GM21447 (cell line): ENCODE measurements at regions not wholly inside any gene's neighbourhood (a gene's known extent, or its start where the extent isn't known, plus 50 kb on each side); places are given as distances from the start of the nearest gene placed in this dataset.
"Not testable (repeated sequence)": the region's sequence is repeated elsewhere in the genome, so short reads cannot be mapped to it uniquely, and the experiment has no call there.

Experiments used
- ATAC-seq: cut with Tn5 transposase; IDR thresholded peaks from one replicate; pipeline ENCODE4 v1.9.1; 2021; ENCODE audit not compliant: unreplicated experiment

DNA sequence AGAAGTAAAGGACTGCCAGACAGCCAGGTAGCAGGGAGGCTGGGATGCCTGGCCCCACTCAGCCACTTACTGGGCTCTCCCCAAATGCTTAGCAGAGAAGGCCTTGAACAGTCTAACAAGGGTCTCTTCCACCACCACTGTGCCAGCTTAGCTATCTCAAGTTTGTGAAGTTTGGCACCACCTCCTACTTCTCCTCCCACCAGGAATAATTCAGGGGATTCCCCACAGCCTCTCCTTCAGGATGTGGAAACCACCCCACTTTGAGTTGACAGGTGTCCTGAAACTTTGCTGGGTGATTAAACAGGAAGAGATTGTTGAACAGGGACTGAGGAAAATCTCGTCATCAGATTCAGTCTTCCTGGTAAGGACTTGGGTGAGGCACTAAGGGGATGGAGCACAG lies 59.4 kb upstream of the ATP1B1 start:
- ATAC-seq = no peak

DNA sequence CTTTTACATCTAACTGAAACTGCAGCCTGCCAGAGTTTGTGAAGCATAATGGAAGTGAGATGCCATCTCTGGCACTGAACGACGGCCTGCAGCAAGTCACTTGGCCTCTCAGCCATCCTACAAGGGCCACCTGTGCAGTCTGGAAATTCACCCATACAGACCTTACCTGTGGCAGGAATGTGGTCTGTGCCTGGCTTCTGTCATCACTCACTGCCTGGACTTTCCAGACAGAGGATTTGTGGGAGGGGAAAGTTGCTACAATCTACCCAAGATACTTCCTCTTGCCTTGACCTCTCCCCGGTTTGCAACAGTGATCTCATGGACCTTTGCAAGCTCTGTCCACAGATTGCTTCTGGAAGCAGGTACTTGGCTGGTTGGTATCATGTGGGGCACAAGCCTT lies 58.4 kb upstream of the ATP1B1 start:
- no peak for ATAC-seq

DNA sequence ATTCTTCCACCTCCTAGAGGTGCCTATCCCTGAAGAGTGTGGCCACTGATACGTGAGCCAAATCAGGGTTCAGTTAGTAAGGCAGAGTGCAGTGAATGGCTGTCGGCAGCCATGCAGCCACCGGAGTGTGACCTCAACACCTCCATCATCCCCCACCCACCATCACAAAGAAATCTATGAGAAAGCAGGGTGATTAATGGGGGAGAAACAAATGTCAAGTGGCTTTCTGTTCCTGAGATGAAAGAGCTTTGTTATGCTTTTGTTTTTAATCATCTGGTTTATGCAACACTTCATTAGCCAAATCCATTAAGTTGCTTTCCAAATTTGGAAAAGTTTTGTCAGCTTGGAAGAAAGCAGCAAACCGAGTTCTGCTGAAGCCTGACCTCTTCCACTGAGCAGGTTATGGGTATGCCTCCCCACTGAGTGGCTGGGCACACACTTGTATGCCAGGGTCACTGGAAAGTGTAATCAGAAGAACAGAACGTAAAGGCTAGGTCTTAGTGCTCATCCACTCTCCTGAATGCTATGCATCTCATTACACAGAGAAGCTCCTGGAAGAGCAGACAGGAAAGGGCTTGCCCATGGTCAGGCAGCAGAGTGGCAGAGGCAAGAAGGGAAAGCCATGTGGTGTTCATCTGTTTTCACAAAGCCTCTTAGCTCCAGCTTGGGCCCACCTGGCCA lies 57.1 kb upstream of the ATP1B1 start:
- ATAC-seq = no peak

DNA sequence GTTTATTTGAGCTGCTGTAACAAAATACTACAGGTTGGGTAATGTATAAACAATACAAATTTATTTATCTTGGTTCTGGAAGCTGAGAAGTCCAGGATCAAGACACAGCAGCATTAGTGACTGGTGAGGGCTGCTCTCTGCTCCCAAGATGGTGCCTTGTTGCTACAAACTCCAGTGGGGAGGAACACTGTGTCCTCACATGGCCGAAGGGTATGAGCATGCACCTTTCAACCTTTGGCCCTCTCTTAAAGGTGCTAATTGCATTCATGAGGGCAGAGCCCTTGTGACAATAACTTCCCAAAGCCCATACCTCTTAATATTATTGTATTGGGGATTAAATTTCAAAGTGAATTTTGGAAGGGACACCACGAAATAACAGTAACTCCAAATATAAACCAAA lies 55.3 kb upstream of the ATP1B1 start:
- no peak for ATAC-seq

DNA sequence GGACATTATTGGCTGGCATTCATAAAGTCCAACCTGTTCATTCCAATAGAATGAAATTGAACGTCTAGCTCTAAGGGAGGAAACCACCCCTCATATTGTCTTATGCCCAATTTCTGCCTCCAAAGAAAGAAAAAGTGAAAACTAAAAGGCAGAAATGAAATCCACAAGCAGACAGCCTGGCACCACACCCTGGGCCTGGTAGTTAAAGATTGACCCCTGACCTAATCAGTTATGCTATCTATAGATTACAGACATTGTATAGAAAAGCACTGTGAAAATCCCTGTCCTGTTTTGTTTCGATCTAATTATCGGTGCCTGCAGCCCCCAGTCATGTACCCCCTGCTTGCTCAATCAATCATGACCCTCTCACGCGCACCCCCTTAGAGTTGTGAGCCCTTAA lies 54.3 kb upstream of the ATP1B1 start:
- not testable (repeated sequence) for ATAC-seq

DNA sequence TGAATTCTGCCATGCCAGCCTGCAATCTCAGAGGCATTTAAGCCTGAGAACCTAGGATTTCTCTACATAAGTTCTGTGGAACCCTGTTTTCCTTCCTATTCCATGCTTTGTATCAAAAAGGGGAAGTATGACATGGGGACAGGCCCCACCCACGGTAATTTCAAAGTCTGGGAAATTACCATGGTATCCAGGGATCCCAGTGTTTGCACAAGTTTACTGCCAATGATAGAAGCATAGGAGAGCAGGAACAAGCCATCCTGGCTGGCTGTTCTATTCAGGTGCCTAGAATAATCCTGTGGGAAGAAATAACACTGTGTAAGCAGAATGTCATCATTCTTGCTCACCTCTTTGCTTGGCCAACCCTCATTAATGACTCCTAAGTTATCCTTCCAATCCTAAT lies 53.8 kb upstream of the ATP1B1 start:
- ATAC-seq = no peak

DNA sequence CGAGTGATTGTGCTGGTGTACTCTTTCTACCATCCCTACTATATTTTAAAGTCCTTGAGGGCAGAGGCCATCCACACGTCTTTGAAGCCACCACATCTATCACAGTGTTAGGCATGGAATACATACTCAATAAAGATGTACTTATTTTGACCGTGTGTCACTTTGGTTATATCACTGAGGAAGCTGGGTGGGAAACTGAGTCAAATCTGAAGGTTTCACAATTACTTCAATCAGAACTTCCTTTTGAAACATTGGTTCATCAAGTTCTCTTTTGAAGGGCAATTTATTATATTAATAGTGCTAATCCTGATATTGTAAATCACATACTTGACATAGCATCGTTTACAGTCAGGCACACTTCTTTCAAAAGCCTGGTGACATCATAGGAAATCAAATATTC lies 53.3 kb upstream of the ATP1B1 start:
- no peak for ATAC-seq
